Colonic mucosa (tissue), 4 donors: ENCODE measurements at regions not wholly inside any gene's neighbourhood (a gene's known extent, or its start where the extent isn't known, plus 50 kb on each side); places are given as distances from the start of the nearest gene placed in this dataset.

Experiments
- DNase-seq: peaks from one replicate; pipeline ENCODE4 v3.0.0-alpha.2; 2020
- H3K27ac ChIP-seq: fragments of 200-600 bp; one replicate; pipeline ENCODE4 v1.8.0; 2021
- H3K27me3 ChIP-seq: fragments of 200-600 bp; one replicate; pipeline ENCODE4 v1.8.0; 2021
- H3K36me3 ChIP-seq: fragments of 200-600 bp; one replicate; pipeline ENCODE4 v1.8.0; 2021
- H3K4me1 ChIP-seq: fragments of 200-600 bp; one replicate; pipeline ENCODE4 v1.8.0; 2021; ENCODE audit warnings: mild to moderate bottlenecking
- H3K4me3 ChIP-seq: fragments of 200-600 bp; one replicate; pipeline ENCODE4 v1.8.0; 2021
- H3K9ac ChIP-seq, 2 donors: one replicate each; pipeline ENCODE4 v1.7.0; 2013; ENCODE audit warnings: control low read depth in 2 of 2, low read depth in 2 of 2, low read length in 2 of 2
- H3K9me3 ChIP-seq: fragments of 200-600 bp; one replicate; pipeline ENCODE4 v1.8.0; 2021
- intact Hi-C: fragments of 100-400 bp; cut with DNase I; formaldehyde crosslinking; loops from one replicate; pipeline ENCODE4 v1.14.1; 2022
- TF ChIP-seq, protein P1 (sequence below): fragments of 200-600 bp; IDR thresholded peaks from one replicate; pipeline ENCODE4 v1.8.0; 2022; ENCODE audit warnings: antibody characterized with exemption, mild to moderate bottlenecking
- donor health status: healthy.
- donor health status: DM: no; HTN: no; CAD: no.
- donor health status: DM: no; HTN: no; CAD: no.

GRCh38 chr5:86125731-86126601 is 491.8 kb upstream of the COX7C start:
- H3K9ac ChIP-seq = no peak overlapping the region
- TF ChIP-seq, protein P1, sequence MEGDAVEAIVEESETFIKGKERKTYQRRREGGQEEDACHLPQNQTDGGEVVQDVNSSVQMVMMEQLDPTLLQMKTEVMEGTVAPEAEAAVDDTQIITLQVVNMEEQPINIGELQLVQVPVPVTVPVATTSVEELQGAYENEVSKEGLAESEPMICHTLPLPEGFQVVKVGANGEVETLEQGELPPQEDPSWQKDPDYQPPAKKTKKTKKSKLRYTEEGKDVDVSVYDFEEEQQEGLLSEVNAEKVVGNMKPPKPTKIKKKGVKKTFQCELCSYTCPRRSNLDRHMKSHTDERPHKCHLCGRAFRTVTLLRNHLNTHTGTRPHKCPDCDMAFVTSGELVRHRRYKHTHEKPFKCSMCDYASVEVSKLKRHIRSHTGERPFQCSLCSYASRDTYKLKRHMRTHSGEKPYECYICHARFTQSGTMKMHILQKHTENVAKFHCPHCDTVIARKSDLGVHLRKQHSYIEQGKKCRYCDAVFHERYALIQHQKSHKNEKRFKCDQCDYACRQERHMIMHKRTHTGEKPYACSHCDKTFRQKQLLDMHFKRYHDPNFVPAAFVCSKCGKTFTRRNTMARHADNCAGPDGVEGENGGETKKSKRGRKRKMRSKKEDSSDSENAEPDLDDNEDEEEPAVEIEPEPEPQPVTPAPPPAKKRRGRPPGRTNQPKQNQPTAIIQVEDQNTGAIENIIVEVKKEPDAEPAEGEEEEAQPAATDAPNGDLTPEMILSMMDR = no peak
- no peak overlapping the region for H3K4me3 ChIP-seq
- H3K4me1 ChIP-seq = no peaks in the 10 kb centered on the region
- no peak overlapping the region for H3K27ac ChIP-seq
- H3K27me3 ChIP-seq = no peaks in the 10 kb centered on the region
- H3K9me3 ChIP-seq = no peaks in the 10 kb centered on the region
- H3K36me3 ChIP-seq = no peaks in the 10 kb centered on the region
- intact Hi-C loops = no loop called here
- DNase-seq = no peak

DNA sequence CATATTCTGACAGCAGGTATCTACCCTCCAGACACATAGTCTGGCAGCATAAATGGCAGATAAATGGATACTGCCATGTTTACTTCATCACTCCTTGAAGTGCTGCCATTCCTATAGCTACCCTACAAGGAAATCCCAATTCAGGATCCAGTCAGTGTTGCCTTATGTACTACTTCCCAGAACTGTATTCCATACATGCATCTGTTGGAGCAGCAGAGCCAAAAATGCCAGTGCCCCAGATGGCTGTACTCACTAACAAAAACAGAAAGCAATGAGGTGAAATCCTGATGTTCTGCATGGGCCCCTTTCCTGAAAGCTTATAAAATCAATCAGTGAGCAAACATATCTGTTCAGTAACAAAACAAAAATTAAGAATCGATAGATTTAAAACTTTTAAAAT is 490.0 kb upstream of the COX7C start:
- Histone ChIP-seq H3K9me3 (no peaks in the 10 kb centered on the region), H3K36me3 (no peaks in the 10 kb centered on the region), H3K9ac (no peak overlapping the region), H3K27me3 (no peaks in the 10 kb centered on the region), H3K4me1 (no peaks in the 10 kb centered on the region), H3K4me3 (no peak overlapping the region), H3K27ac (no peak overlapping the region)
- no peak for DNase-seq
- intact Hi-C loops = no loop called here
- TF ChIP-seq, protein P1 = no peak

GRCh38 chr5:86129009-86129408 is 488.7 kb upstream of the COX7C start:
- Histone ChIP-seq H3K36me3 (no peaks in the 10 kb centered on the region), H3K9me3 (no peaks in the 10 kb centered on the region), H3K4me1 (no peaks in the 10 kb centered on the region), H3K27me3 (no peaks in the 10 kb centered on the region), H3K27ac (no peak overlapping the region), H3K4me3 (no peak overlapping the region), H3K9ac (no peak overlapping the region)
- DNase-seq = no peak
- intact Hi-C loops = no loop called here
- TF ChIP-seq, protein P1 = no peak

GRCh38 chr5:86137297-86137696 is 480.4 kb upstream of the COX7C start:
- intact Hi-C loops = no loop called here
- no peaks in the 10 kb centered on the region for H3K27me3 ChIP-seq
- no peak overlapping the region for H3K4me3 ChIP-seq
- H3K9ac ChIP-seq = no peak overlapping the region
- DNase-seq = no peak
- no peaks in the 10 kb centered on the region for H3K36me3 ChIP-seq
- no peak overlapping the region for H3K27ac ChIP-seq
- H3K4me1 ChIP-seq = no peaks in the 10 kb centered on the region
- H3K9me3 ChIP-seq = no peaks in the 10 kb centered on the region
- TF ChIP-seq, protein P1 = no peak

GRCh38 chr5:86143837-86144236 is 473.9 kb upstream of the COX7C start:
- no peaks in the 10 kb centered on the region for H3K9me3 ChIP-seq
- intact Hi-C loops = no loop called here
- no peaks in the 10 kb centered on the region for H3K36me3 ChIP-seq
- H3K4me1 ChIP-seq = no peaks in the 10 kb centered on the region
- H3K4me3 ChIP-seq = no peak overlapping the region
- DNase-seq = peak; percentile 45
- no peaks in the 10 kb centered on the region for H3K27me3 ChIP-seq
- no peak overlapping the region for H3K27ac ChIP-seq
- no peak overlapping the region for H3K9ac ChIP-seq
- TF ChIP-seq, protein P1 = no peak
